GM18868 (cell line): ENCODE measurements at regions not wholly inside any gene's neighbourhood (a gene's known extent, or its start where the extent isn't known, plus 50 kb on each side); places are given as distances from the start of the nearest gene placed in this dataset.
A peak's percentile ranks its signal among the peaks of the same experiment; 100 is the strongest.

Experiments used
- ATAC-seq: cut with Tn5 transposase; IDR thresholded peaks from one replicate; pipeline ENCODE4 v1.9.1; 2021; ENCODE audit warnings: mild to moderate bottlenecking, moderate library complexity; ENCODE audit not compliant: unreplicated experiment

DNA sequence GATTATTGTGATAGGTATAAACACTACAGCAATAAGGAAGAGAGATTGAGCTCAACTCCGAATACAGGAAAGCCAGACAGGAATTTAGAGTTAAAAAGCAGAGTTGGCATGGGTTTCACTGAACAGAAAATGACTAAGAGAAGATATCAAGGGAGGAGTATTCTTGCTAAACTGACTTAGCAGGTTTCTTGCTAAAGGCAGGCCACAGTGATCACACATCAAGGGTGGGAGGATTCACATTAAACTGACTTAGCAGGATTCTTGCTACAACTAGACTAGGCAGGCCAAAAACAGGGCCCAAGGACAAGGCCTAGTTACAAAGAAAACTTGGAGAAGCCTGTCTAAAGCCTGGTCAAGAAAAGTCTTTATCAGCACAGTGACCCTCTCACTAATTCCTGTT is 195.1 kb downstream of the MAGEB5 start:
- no peak for ATAC-seq

- ATAC-seq: no peak
These were observed 193.7 kb downstream of the MAGEB5 start for GRCh38 chrX:26409636-26410035.

- ATAC-seq: no peak
These were observed 171.9 kb downstream of the MAGEB5 start for GRCh38 chrX:26387906-26388305.

DNA sequence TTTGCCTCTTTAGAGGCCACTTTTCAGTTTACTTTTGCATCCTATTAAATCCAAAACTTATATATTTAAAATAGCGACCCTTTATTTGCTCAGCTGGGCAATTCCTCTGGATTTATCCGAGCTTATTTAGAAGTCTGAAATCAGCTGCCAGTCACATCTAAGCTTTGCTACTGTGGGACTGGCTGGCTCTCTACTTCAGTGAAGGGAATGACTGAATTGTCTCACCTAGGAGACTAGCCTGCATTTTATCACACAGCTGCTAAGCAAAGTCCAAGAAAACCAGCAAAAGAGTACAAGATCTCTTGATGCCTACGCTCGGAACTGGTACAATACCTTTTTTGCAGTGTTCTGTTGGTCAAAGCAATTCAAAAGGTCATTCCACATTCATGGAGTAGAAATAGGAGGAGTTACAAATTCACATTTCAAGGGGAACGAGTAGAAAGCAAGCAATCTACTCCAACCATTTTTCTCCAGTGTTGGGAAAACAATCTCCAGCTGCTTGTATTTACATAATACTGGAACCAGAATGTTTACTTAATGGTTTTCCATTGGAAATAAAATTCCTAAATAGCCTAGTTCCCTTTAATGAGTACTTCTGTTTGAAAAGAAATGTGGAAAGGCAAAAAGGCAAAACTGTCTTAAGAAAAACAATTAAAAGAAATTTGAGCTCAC is 160.2 kb downstream of the MAGEB5 start:
- no peak for ATAC-seq

DNA sequence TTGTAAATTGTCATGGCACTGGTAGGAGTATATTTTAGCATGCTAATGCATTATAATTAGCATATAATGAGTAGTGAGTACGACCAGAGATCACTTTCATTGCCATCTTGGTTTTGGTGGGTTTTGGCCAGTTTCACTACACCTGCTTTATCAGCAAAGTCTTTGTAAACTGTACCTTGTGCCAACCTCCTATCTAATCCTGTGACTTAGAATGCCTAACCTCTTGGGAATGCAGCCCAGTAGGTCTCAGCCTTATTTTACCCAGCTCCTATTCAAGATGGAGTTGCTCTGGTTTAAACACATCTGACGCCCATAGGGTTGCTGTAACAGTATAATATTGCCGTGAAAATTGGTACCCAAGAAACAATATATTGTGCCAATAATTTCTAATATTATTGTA is 159.4 kb downstream of the MAGEB5 start:
- no peak for ATAC-seq

DNA sequence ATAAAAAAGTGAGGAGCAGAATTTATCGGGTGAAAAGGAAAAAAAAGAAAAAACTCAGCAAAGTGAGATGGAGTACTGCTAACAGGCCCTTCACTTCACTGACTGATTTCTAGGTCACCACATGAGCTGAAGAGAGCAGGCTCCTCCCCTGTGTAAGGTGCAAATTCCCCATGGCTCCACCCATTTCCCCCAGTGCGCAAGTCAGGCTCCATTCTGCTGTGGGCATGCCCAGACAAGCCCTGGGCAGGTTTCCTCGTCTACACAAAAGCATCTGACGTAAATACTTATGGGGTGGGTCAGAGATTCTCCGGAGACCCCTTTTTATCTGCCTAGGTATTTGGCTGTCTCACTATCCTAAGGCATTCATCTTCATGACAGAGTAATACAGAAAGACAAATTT is 157.9 kb downstream of the MAGEB5 start:
- ATAC-seq: no peak

GRCh38 chrX:26352891-26353430 is 137.0 kb downstream of the MAGEB5 start:
- peak; percentile 77 for ATAC-seq

GRCh38 chrX:26347171-26347570 is 131.2 kb downstream of the MAGEB5 start:
- ATAC-seq: no peak

DNA sequence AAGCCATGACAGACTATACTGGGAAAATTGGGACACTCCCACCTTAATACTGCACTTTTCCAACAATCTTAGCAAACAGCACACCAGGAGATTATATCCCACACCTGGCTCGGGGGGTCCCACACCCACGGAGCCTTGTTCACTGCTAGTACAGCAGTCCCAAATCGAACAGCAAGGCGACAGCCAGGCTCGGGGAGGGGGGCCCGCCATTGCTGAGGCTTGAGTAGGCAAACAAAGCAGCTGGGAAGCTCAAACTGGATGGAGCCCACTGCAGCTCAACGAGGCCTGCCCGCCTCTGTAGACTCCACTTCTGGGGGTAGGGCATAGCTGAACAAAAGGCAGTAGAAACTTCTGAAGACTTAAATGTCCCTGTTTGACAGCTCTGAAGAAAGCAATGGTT is 118.3 kb downstream of the MAGEB5 start:
- no peak for ATAC-seq

GRCh38 chrX:26328608-26329319 is 112.8 kb downstream of the MAGEB5 start:
- no peak for ATAC-seq

DNA sequence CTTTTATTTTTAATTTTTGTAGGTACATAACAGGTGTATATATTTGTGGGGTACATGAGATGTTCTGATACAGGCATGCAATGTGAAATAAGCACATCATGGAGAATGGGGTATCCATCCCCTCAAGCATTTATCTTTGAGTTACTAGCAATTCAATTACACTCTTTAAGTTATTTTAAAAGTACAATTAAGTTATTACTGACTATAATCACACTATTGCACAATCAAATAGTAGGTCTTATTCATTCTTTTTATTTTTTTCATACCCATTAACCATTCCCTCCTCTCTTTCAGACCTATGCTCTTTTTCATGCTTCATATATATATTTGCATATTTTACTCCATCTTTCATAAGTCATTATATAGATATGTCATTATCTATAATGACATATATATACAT is 93.3 kb downstream of the MAGEB5 start:
- no peak for ATAC-seq

GRCh38 chrX:26295425-26295824 is 79.5 kb downstream of the MAGEB5 start:
- ATAC-seq: no peak

GRCh38 chrX:26286836-26287235 is 70.9 kb downstream of the MAGEB5 start:
- no peak for ATAC-seq
